ENCODE measurements at regions not wholly inside any gene's neighbourhood (a gene's known extent, or its start where the extent isn't known, plus 50 kb on each side); places are given as distances from the start of the nearest gene placed in this dataset.
"Not testable (repeated sequence)": the region's sequence is repeated elsewhere in the genome, so short reads cannot be mapped to it uniquely, and the experiment has no call there.

DNA sequence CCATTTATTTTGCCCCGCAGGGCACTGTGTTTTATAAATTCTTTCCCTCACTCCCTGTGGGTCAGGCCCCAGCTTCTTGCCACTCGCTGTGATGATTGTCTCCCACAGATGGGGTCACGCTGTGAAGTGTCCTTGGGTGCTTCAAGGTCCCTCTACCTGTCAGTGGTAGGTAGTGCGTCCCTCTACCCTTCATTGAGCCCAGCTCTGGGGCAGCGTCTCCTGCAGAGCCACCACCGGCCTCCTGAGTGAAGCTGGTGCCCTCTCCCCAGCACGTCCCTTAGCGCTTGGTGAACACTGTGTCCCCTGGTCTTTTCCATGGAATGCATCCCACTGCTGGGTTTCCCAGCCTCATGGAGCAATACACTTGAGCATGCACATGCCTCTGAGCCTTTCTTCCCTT, 108.2 kb downstream of the NRN1 start:
- DNase-seq (ENCODE audit: low read depth in 2 of 3, low spot score in 1 of 3) = no peak

- DNase-seq (ENCODE audit: low read depth in 2 of 3, low spot score in 1 of 3) = no peak
These were observed 108.6 kb downstream of the NRN1 start for GRCh38 chr6:5898102-5898501.

- no peak for DNase-seq (ENCODE audit: low read depth in 2 of 3, low spot score in 1 of 3)
These were observed 110.1 kb downstream of the NRN1 start for GRCh38 chr6:5896476-5897200.

GRCh38 chr6:5894357-5894756, 112.4 kb downstream of the NRN1 start:
- DNase-seq (ENCODE audit: low read depth in 2 of 3, low spot score in 1 of 3) = no peak

DNA sequence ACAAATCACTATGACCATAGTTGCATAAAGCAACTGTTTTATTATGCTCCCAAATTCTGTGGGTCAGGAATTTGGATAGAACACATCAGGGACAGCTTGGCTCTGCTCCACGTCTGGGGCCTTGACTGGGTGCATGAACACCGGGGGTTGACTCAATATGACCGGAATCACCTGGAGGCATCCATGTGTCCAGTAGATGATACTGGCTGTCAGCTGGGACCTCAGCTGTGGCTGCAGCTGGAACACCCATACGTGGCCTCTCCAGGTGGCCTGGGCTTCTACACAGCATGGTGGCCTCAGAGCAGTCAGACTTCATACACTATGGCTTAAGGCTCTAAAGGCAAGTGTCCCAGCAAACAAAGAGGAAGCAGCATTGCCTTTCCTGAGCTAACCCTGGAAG, 113.4 kb downstream of the NRN1 start:
- DNase-seq (ENCODE audit: low read depth in 2 of 3, low spot score in 1 of 3) = no peak

GRCh38 chr6:5892669-5893068, 114.1 kb downstream of the NRN1 start:
- DNase-seq (ENCODE audit: low read depth in 2 of 3, low spot score in 1 of 3) = no peak

DNA sequence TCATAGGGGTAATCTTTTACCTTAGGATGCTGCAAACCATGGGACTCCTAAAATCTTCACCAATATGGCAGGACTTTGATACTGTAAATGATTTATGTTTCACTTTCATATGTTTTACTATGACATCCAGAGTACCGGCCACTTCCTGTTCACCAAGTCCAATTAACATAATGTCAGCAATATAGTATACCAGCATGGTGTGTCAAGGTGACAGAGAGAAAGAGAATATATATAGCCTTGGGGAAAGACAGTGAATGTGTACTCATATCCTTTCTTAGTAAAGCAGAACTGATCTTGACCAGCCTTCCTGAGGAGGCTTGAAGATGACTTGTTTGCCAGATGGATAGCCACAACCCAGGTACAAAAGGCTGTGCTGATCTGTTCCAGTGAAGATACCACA, 127.9 kb downstream of the NRN1 start:
- DNase-seq (ENCODE audit: low read depth in 2 of 3, low spot score in 1 of 3) = no peak

DNA sequence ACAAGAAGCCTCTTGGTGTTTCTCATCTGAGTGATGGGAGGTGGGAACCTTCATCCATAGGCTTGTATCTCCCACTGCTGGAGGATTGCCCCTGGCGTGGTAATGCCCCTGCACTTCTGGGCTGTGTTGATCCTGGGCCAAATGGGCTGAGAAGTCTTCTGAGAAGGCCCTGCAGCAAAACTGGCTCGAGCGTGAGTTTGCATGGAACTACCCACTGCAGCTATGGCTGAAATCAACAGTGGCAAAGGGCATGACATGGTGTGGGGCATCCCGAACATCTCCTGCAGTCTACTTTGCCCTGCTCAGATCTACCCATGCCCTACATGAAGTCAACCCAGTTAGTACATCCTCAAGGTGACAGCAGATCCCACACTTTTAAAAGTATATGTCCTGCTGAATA, 130.6 kb downstream of the NRN1 start:
- DNase-seq (ENCODE audit: low read depth in 2 of 3, low spot score in 1 of 3) = no peak

DNA sequence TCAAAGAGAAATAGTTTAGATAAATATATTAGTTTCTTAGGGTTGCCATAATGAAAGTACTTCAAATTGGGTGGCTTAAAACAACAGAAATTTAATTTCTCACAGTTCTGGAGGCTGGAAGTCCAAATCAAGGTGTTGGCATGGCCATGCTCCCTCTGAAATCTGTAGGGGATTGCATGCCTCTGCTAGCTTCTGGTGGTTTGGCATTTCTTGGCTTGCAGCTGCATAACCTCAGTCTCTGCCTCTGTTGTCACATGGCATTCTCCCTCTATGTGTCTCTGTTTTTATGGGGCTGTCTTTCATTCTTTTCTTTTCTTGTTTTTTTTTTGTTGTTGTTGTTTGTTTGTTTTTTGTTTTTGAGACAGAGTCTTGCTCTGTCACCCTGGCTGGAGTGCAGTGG, 132.7 kb downstream of the NRN1 start:
- DNase-seq (ENCODE audit: low read depth in 2 of 3, low spot score in 1 of 3) = not testable (repeated sequence)

- DNase-seq (ENCODE audit: low read depth in 2 of 3, low spot score in 1 of 3) = peak in 1 of 3 donors; percentile 17
These were observed 135.4 kb downstream of the NRN1 start for GRCh38 chr6:5871296-5871695.

DNA sequence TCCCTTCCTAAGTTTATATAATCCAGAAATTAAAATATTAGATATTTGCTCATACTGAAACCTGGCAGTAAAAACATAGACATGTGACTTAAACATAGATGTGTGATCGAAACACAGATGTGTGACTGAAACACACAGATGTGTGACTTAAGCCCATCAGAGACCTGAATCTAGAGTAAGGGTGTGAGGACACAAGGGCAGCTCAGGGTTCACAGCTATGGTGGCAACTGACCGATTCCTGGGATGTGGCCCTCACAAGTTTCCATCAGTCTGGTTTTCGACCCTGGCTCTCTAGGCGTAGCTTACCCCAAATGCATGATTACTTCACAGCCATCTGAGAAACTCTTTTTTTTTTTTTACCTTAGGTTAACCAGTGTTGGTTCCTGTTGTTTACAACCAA, 137.0 kb downstream of the NRN1 start:
- DNase-seq (ENCODE audit: low read depth in 2 of 3, low spot score in 1 of 3) = no peak

- no peak for DNase-seq (ENCODE audit: low read depth in 2 of 3, low spot score in 1 of 3)
These were observed 137.5 kb downstream of the NRN1 start for GRCh38 chr6:5869261-5869660.

GRCh38 chr6:5866547-5867051, 140.1 kb downstream of the NRN1 start:
- peak in 1 of 3 donors; percentile 14 for DNase-seq (ENCODE audit: low read depth in 2 of 3, low spot score in 1 of 3)

DNA sequence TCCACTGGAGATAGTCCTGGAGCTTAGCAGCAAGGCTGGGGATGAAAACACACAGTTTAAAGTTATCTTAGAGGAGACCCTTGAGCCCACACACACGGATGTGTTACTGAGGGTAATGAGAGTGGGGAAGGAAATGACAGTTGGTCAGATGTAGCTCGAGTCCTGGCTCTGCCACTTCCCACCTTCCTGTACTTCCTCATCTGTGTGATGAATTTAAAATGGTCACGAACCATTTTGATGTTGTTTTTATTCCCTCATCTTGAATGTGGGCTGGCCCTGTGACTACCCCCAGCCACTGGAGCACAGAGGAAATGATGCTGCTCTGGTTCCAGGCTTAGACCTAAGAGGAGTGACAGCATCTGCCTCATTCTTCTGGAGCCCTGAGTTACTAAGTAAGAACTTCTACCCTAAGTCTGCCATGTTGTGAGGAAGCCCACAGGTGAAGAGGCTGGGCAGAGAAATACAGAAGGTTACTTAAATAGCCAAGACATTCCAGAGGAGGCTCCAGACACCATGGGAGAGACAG, 141.2 kb downstream of the NRN1 start:
- DNase-seq (ENCODE audit: low read depth in 2 of 3, low spot score in 1 of 3) = no peak

GRCh38 chr6:5860849-5861248, 145.9 kb downstream of the NRN1 start:
- DNase-seq (ENCODE audit: low read depth in 2 of 3, low spot score in 1 of 3) = no peak

DNA sequence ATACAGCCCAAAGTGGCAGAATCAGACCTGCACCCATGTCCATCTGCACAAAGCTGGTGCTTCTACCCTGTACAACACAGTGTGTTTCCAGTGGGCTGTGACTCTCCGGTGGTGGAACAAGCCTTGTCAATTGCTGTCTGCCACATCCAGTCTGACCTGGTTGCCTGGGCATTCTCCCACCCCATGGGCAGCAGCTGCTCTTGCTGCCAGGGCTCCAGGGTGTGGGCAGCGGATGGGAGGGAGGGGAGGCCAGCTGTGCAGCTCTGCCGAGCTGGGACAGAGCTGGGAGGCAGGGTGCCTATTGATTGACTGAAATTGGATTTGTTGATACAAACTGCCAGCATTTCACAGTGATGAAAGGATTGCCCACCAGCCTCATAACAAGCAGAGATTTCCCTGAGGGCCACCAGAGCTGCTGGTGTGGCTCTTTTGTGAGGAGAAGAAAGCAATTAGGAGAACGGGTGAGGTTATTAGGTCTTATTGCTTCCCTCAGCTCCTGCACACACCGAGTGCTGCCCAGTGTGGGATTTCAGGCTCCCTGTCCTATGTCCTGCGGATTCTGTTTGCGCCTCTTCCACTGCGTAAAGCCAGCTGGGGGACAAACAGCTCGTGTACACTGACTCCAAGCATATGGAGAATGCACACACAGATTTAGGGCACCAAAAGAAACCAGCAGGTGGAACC, 150.8 kb downstream of the NRN1 start:
- DNase-seq (ENCODE audit: low read depth in 2 of 3, low spot score in 1 of 3) = no peak

GRCh38 chr6:5854899-5855298, 151.8 kb downstream of the NRN1 start:
- DNase-seq (ENCODE audit: low read depth in 2 of 3, low spot score in 1 of 3) = no peak

GRCh38 chr6:5851261-5851757, 155.4 kb downstream of the NRN1 start:
- peak; percentile 40 to 61 (median 46) for DNase-seq (ENCODE audit: low read depth in 2 of 3, low spot score in 1 of 3)

DNA sequence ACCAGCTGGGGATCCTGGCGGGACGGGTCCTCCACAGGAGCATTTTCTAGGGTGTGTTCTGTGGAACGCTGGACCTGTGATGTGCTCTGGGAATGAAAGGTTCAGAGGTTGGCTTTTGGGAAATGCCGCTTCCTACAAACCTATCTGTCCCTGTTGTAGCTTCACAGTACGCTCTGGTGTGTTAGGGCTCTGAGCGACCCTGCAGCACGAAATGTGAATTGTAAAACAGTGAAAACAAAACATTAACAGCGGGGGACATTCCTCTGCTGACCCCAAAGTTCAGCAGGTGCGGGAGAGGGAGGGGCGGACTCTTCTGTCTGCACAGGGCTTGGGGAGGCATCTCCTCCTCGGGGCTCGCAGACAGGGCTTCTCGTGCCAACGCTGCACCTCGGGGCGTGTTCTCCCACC, 155.9 kb downstream of the NRN1 start:
- no peak for DNase-seq (ENCODE audit: low read depth in 2 of 3, low spot score in 1 of 3)

- no peak for DNase-seq (ENCODE audit: low read depth in 2 of 3, low spot score in 1 of 3)
These were observed 159.8 kb downstream of the NRN1 start for GRCh38 chr6:5846889-5847288.

DNA sequence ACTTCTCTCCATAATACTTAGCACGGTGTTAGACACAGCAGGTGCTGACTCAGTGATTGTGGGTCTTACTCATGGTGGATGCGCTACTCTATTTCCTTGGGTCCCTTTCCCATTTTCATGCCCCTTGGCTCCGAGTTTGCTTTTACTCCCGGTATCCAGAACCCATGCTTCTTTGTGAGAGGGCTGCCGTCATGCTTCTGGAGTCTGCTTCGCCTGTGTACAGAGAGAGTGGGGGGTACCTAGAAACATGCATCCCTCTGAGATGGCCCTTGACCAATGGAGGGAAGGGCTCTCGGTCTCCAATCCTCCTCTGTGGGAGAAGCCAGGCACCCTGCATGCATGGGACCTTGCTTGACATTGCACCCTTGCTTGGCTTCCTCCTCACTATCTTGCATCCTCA, 160.4 kb downstream of the NRN1 start:
- no peak for DNase-seq (ENCODE audit: low read depth in 2 of 3, low spot score in 1 of 3)

DNA sequence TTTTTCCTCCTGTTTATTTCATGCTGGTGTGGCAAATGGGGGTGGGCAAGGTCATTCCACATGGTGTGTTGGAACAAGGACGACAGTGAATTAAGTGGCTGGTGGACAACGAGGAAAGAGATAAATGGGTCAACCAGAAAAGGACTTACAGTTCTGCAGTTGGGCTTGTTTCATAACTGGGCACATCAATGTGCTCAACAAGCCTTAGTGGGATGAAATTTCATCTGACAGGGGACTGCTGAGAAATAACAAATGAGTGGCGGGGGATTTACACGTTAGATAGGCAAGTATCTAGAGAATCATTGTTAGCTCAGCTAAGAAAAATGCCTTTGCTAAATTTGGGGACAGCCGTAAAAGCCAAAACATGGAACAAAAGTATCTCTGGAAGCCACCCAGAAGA, 163.6 kb downstream of the NRN1 start:
- no peak for DNase-seq (ENCODE audit: low read depth in 2 of 3, low spot score in 1 of 3)
